ENCODE measurements at regions not wholly inside any gene's neighbourhood (a gene's known extent, or its start where the extent isn't known, plus 50 kb on each side); places are given as distances from the start of the nearest gene placed in this dataset.

- no peak for TF ChIP-seq CTCF (IDR thresholded peaks at IDR 0.05; ENCODE audit: low read depth, low read length)
- H3K4me3 ChIP-seq (ENCODE audit: low read depth, low read length), result no peak overlapping the region
Observed at GRCh38 chr3:66604481-66604880, 103.7 kb upstream of the LRIG1 start.

GRCh38 chr3:66606126-66606525 lies 105.3 kb upstream of the LRIG1 start:
- H3K4me3 ChIP-seq (ENCODE audit: low read depth, low read length), result no peak overlapping the region
- no peak for TF ChIP-seq CTCF (IDR thresholded peaks at IDR 0.05; ENCODE audit: low read depth, low read length)

GRCh38 chr3:66606868-66607267 lies 106.0 kb upstream of the LRIG1 start:
- TF ChIP-seq CTCF (IDR thresholded peaks at IDR 0.05; ENCODE audit: low read depth, low read length), result no peak
- H3K4me3 ChIP-seq (ENCODE audit: low read depth, low read length), result no peak overlapping the region

GRCh38 chr3:66609660-66610561 lies 109.1 kb upstream of the LRIG1 start:
- H3K4me3 ChIP-seq (ENCODE audit: low read depth, low read length), result no peak overlapping the region
- TF ChIP-seq CTCF (IDR thresholded peaks at IDR 0.05; ENCODE audit: low read depth, low read length), result no peak

GRCh38 chr3:66610562-66610909 lies 109.7 kb upstream of the LRIG1 start:
- no peak overlapping the region for H3K4me3 ChIP-seq (ENCODE audit: low read depth, low read length)
- TF ChIP-seq CTCF (IDR thresholded peaks at IDR 0.05; ENCODE audit: low read depth, low read length), result no peak

- H3K4me3 ChIP-seq (ENCODE audit: low read depth, low read length), result no peak overlapping the region
- TF ChIP-seq CTCF (IDR thresholded peaks at IDR 0.05; ENCODE audit: low read depth, low read length), result no peak
Observed at GRCh38 chr3:66615643-66616301, 115.0 kb upstream of the LRIG1 start.

- no peak for TF ChIP-seq CTCF (IDR thresholded peaks at IDR 0.05; ENCODE audit: low read depth, low read length)
- H3K4me3 ChIP-seq (ENCODE audit: low read depth, low read length), result no peak overlapping the region
Observed at GRCh38 chr3:66617351-66617750, 116.5 kb upstream of the LRIG1 start.
